ENCODE measurements at regions not wholly inside any gene's neighbourhood (a gene's known extent, or its start where the extent isn't known, plus 50 kb on each side); places are given as distances from the start of the nearest gene placed in this dataset.
"Not testable (repeated sequence)": the region's sequence is repeated elsewhere in the genome, so short reads cannot be mapped to it uniquely, and the experiment has no call there.

- not testable (repeated sequence) for DNase-seq; H3K27ac Mint-ChIP-seq; ATAC-seq (replicated peaks in 1 of 2); H3K36me3 Mint-ChIP-seq (ENCODE audit: insufficient read depth in 2 of 2); H3K9me3 Mint-ChIP-seq; H3K27me3 Mint-ChIP-seq (ENCODE audit: low read depth)
- H3K4me1 Mint-ChIP-seq (ENCODE audit: low read depth), result peaks cover 26% of the 10 kb centered on the region
- H3K4me3 Mint-ChIP-seq, result peak overlapping the region; percentile 1 to 78
These were observed 51.5 kb downstream of the VPREB1 start for GRCh38 chr22:22296047-22296446.

GRCh38 chr22:22297159-22297793 is 52.7 kb downstream of the VPREB1 start:
- H3K36me3 Mint-ChIP-seq (ENCODE audit: insufficient read depth in 2 of 2); H3K27me3 Mint-ChIP-seq (ENCODE audit: low read depth); H3K9me3 Mint-ChIP-seq: not testable (repeated sequence)
- peak; percentile 12 to 43 for ATAC-seq (replicated peaks in 1 of 2)
- peak in 1 of 2 donors; percentile 22 for DNase-seq
- Mint-ChIP-seq H3K4me3 (peak overlapping the region; percentile 93 to 94), H3K4me1 (ENCODE audit: low read depth) (peaks cover 29% of the 10 kb centered on the region), H3K27ac (peak overlapping the region; percentile 92)

GRCh38 chr22:22297794-22298653 is 53.4 kb downstream of the VPREB1 start:
- H3K4me1 Mint-ChIP-seq (ENCODE audit: low read depth), result peaks cover 29% of the 10 kb centered on the region
- not testable (repeated sequence) for H3K36me3 Mint-ChIP-seq (ENCODE audit: insufficient read depth in 2 of 2)
- DNase-seq, result peak; percentile 78 to 88

GRCh38 chr22:22298654-22299009 is 54.0 kb downstream of the VPREB1 start:
- not testable (repeated sequence) for H3K36me3 Mint-ChIP-seq (ENCODE audit: insufficient read depth in 2 of 2); H3K27me3 Mint-ChIP-seq (ENCODE audit: low read depth); ATAC-seq (replicated peaks in 1 of 2); H3K9me3 Mint-ChIP-seq
- H3K4me1 Mint-ChIP-seq (ENCODE audit: low read depth), result peaks cover 29% of the 10 kb centered on the region
- DNase-seq, result peak; percentile 15 to 35
- H3K27ac Mint-ChIP-seq, result peak overlapping the region; percentile 57
- peak overlapping the region; percentile 93 to 94 for H3K4me3 Mint-ChIP-seq

More at GRCh38 chr22:22297794-22298653, 53.4 kb downstream of the VPREB1 start:
- ATAC-seq (replicated peaks in 1 of 2), result peak; percentile 99 to 100
- Mint-ChIP-seq H3K4me3 (peak overlapping the region; percentile 93 to 94), H3K27ac (peak overlapping the region; percentile 92)
- H3K9me3 Mint-ChIP-seq; H3K27me3 Mint-ChIP-seq (ENCODE audit: low read depth): not testable (repeated sequence)

GRCh38 chr22:22300511-22300910 is 55.9 kb downstream of the VPREB1 start:
- Mint-ChIP-seq H3K27ac (peak overlapping the region; percentile 51), H3K4me3 (peak overlapping the region in 1 of 2 donors; percentile 43)
- DNase-seq, result not testable (repeated sequence)

GRCh38 chr22:22300946-22301345 is 56.4 kb downstream of the VPREB1 start:
- not testable (repeated sequence) for H3K27me3 Mint-ChIP-seq (ENCODE audit: low read depth)

More at GRCh38 chr22:22300511-22300910, 55.9 kb downstream of the VPREB1 start:
- not testable (repeated sequence) for ATAC-seq (replicated peaks in 1 of 2); H3K27me3 Mint-ChIP-seq (ENCODE audit: low read depth); H3K9me3 Mint-ChIP-seq
- peaks cover 32% of the 10 kb centered on the region for H3K4me1 Mint-ChIP-seq (ENCODE audit: low read depth)
- H3K36me3 Mint-ChIP-seq (ENCODE audit: insufficient read depth in 2 of 2), result peaks cover 6 to 13% of the 10 kb centered on the region in 2 donors

GRCh38 chr22:22316589-22316988 is 72.0 kb downstream of the VPREB1 start:
- no peak overlapping the region for H3K4me3 Mint-ChIP-seq
- no peaks in the 10 kb centered on the region for H3K4me1 Mint-ChIP-seq (ENCODE audit: low read depth)
- H3K27ac Mint-ChIP-seq, result no peak overlapping the region
- H3K9me3 Mint-ChIP-seq, result no peaks in the 10 kb centered on the region
- no peaks in the 10 kb centered on the region for H3K27me3 Mint-ChIP-seq (ENCODE audit: low read depth)
- ATAC-seq (replicated peaks in 1 of 2), result no peak
- H3K36me3 Mint-ChIP-seq (ENCODE audit: insufficient read depth in 2 of 2), result peaks cover 4 to 10% of the 10 kb centered on the region in 2 donors
- DNase-seq, result no peak

More at GRCh38 chr22:22300946-22301345, 56.4 kb downstream of the VPREB1 start:
- peaks cover 32% of the 10 kb centered on the region for H3K4me1 Mint-ChIP-seq (ENCODE audit: low read depth)
- ATAC-seq (replicated peaks in 1 of 2); DNase-seq; H3K27ac Mint-ChIP-seq; H3K9me3 Mint-ChIP-seq: not testable (repeated sequence)
- peaks cover 7 to 14% of the 10 kb centered on the region in 2 donors for H3K36me3 Mint-ChIP-seq (ENCODE audit: insufficient read depth in 2 of 2)
- H3K4me3 Mint-ChIP-seq, result peak overlapping the region in 1 of 2 donors; percentile 43

- no peak for DNase-seq
- Mint-ChIP-seq H3K9me3 (no peaks in the 10 kb centered on the region), H3K4me1 (ENCODE audit: low read depth) (no peaks in the 10 kb centered on the region), H3K4me3 (no peak overlapping the region), H3K27me3 (ENCODE audit: low read depth) (no peaks in the 10 kb centered on the region), H3K36me3 (ENCODE audit: insufficient read depth in 2 of 2) (peaks cover 4 to 9% of the 10 kb centered on the region in 2 donors), H3K27ac (no peak overlapping the region)
- ATAC-seq (replicated peaks in 1 of 2), result no peak
These were observed 74.3 kb downstream of the VPREB1 start for GRCh38 chr22:22318723-22319465.

GRCh38 chr22:22321743-22322611 is 77.4 kb downstream of the VPREB1 start:
- H3K36me3 Mint-ChIP-seq (ENCODE audit: insufficient read depth in 2 of 2), result not testable (repeated sequence)

GRCh38 chr22:22322792-22323191 is 78.2 kb downstream of the VPREB1 start:
- H3K9me3 Mint-ChIP-seq, result no peaks in the 10 kb centered on the region
- H3K4me3 Mint-ChIP-seq, result no peak overlapping the region
- no peak overlapping the region for H3K27ac Mint-ChIP-seq
- H3K27me3 Mint-ChIP-seq (ENCODE audit: low read depth), result peaks cover 12% of the 10 kb centered on the region
- DNase-seq, result no peak
- ATAC-seq (replicated peaks in 1 of 2), result no peak
- H3K36me3 Mint-ChIP-seq (ENCODE audit: insufficient read depth in 2 of 2), result no peaks in the 10 kb centered on the region
- peaks cover 5% of the 10 kb centered on the region for H3K4me1 Mint-ChIP-seq (ENCODE audit: low read depth)

More at GRCh38 chr22:22321743-22322611, 77.4 kb downstream of the VPREB1 start:
- peak; percentile 89 to 92 for ATAC-seq (replicated peaks in 1 of 2)
- H3K4me3 Mint-ChIP-seq; H3K9me3 Mint-ChIP-seq; H3K27ac Mint-ChIP-seq; H3K27me3 Mint-ChIP-seq (ENCODE audit: low read depth); H3K4me1 Mint-ChIP-seq (ENCODE audit: low read depth): not testable (repeated sequence)
- DNase-seq, result peak; percentile 76 to 78

- Mint-ChIP-seq H3K9me3 (peaks cover 0 to 1% of the 10 kb centered on the region in 2 donors), H3K36me3 (ENCODE audit: insufficient read depth in 2 of 2) (peaks cover 0 to 3% of the 10 kb centered on the region in 2 donors), H3K27ac (no peak overlapping the region), H3K4me3 (no peak overlapping the region), H3K4me1 (ENCODE audit: low read depth) (peaks cover 5% of the 10 kb centered on the region), H3K27me3 (ENCODE audit: low read depth) (peaks cover 24% of the 10 kb centered on the region)
- ATAC-seq (replicated peaks in 1 of 2), result no peak
- DNase-seq, result no peak
These were observed 83.1 kb downstream of the VPREB1 start for GRCh38 chr22:22327723-22328122.

GRCh38 chr22:22329792-22330191 is 85.2 kb downstream of the VPREB1 start:
- Mint-ChIP-seq H3K27ac (no peak overlapping the region), H3K4me1 (ENCODE audit: low read depth) (peaks cover 3% of the 10 kb centered on the region), H3K4me3 (no peak overlapping the region), H3K9me3 (peaks cover 1 to 3% of the 10 kb centered on the region in 2 donors), H3K27me3 (ENCODE audit: low read depth) (peaks cover 44% of the 10 kb centered on the region), H3K36me3 (ENCODE audit: insufficient read depth in 2 of 2) (peaks cover 0 to 4% of the 10 kb centered on the region in 2 donors)
- no peak for DNase-seq
- ATAC-seq (replicated peaks in 1 of 2), result no peak

Data from activated T-cell treated with anti-CD3 and anti-CD28 coated beads, Interleukin-2, amount 50 U/mL, for 72 hours (primary cell).